ENCODE measurements at regions not wholly inside any gene's neighbourhood (a gene's known extent, or its start where the extent isn't known, plus 50 kb on each side); places are given as distances from the start of the nearest gene placed in this dataset.

DNA sequence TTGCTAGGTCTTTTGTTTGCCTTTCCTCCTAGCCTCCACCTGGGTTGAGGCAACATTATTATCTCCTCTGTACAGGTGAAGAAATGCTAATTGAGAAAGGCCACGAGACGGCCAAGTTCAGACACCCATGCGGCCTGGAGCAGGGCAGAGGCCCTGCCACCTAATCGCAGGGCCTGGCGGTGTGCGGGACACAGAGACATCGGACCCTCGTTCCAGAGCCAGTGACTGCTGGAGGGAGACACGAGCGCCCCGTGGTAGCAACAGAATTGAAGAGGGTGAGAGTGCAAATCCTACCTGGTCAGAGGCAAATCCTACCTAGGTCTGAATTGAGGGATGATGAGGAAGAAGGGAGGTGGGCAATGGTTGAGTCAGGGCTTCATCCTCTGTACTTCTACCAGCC, 113.8 kb upstream of the MEF2A start:
- H3K36me3 ChIP-seq: no peaks in the 10 kb centered on the region
- WGBS, 2 donors (ENCODE audit: low coverage in 1 of 2): 91 to 100% methylated on average over 5 to 11 of the region's 11 CpGs
- no peaks in the 10 kb centered on the region for H3K9me3 ChIP-seq
- peak overlapping the region in 3 of 4 donors; percentile 86 to 90 (median 87) for H3K27ac ChIP-seq
- no peak for ATAC-seq
- H3K4me3 ChIP-seq: no peak overlapping the region
- TF ChIP-seq POLR2AphosphoS5 (IDR thresholded peaks at IDR 0.05) (no peak), EP300 (IDR thresholded peaks at IDR 0.05) (no peak), POLR2A (IDR thresholded peaks at IDR 0.05) (no peak)
- TF ChIP-seq, protein P1, sequence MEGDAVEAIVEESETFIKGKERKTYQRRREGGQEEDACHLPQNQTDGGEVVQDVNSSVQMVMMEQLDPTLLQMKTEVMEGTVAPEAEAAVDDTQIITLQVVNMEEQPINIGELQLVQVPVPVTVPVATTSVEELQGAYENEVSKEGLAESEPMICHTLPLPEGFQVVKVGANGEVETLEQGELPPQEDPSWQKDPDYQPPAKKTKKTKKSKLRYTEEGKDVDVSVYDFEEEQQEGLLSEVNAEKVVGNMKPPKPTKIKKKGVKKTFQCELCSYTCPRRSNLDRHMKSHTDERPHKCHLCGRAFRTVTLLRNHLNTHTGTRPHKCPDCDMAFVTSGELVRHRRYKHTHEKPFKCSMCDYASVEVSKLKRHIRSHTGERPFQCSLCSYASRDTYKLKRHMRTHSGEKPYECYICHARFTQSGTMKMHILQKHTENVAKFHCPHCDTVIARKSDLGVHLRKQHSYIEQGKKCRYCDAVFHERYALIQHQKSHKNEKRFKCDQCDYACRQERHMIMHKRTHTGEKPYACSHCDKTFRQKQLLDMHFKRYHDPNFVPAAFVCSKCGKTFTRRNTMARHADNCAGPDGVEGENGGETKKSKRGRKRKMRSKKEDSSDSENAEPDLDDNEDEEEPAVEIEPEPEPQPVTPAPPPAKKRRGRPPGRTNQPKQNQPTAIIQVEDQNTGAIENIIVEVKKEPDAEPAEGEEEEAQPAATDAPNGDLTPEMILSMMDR (IDR thresholded peaks at IDR 0.05): no peak
- no peaks in the 10 kb centered on the region for H3K27me3 ChIP-seq
- peaks cover 0 to 73% (median 37%) of the 10 kb centered on the region in 3 donors for H3K4me1 ChIP-seq

DNA sequence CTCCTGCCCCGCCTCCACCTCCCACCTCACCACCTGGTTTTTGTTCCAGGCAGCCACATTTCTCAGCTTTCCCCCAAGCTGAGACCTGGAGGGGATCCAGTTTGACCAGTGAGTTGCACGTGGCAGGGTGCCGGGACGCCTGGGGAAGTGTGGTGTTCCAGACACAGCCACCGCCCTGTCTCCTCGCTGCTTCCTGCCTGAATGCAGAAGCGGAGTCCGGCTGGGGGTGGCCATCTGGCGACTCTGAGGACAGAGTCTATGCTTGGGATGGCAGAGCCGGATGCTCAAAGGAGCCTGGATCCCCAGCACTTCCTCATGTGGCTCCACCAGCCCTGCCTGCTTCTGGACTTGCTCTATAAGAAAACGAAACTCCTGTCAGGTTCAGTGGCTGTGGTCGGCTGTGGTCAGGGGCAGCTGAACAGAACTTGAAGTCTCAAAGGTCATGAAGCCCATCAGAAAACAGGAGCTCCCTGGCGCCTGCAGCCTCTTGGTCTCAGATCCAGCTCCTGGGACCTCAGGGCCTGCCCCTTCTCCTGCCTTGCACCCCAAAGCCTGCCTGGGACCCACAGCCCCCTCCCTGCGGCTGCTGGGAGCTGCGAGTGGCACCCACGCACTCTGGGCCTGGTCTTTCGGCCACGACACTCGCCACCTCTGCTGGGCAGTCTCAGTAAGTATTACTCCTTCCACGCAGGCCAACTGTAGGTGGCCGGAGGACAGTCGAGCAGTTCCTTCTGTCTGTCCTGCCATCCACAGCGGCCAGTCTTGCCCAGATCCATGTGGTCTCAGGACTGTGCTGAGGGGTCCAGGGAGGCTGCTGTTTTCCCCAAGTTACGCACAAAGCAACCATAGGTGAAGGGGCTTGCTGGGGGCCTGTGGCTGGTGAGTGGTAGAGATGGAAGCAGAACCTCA, 112.8 kb upstream of the MEF2A start:
- TF ChIP-seq EP300 (IDR thresholded peaks at IDR 0.05): no peak
- TF ChIP-seq, protein P1 (IDR thresholded peaks at IDR 0.05): no peak
- peak in 1 of 2 donors; percentile 14 for TF ChIP-seq POLR2A (IDR thresholded peaks at IDR 0.05)
- TF ChIP-seq POLR2AphosphoS5 (IDR thresholded peaks at IDR 0.05): peak; percentile 72
- Histone ChIP-seq H3K27me3 (no peaks in the 10 kb centered on the region), H3K27ac (peak overlapping the region; percentile 16 to 90 (median 86)), H3K4me3 (peak overlapping the region in 1 of 2 donors; percentile 21), H3K36me3 (no peaks in the 10 kb centered on the region), H3K4me1 (peaks cover 0 to 63% (median 37%) of the 10 kb centered on the region in 3 donors), H3K9me3 (no peaks in the 10 kb centered on the region)
- WGBS, 2 donors (ENCODE audit: low coverage in 1 of 2): 51% methylated on average over 6 of the region's 24 CpGs; no CpG with 5 or more reads in 1 of the 2 donors
- peak; percentile 70 for ATAC-seq

GRCh38 chr15:99453637-99454030, 112.2 kb upstream of the MEF2A start:
- H3K27ac ChIP-seq: peak overlapping the region in 3 of 4 donors; percentile 86 to 90 (median 87)
- H3K4me1 ChIP-seq: peaks cover 0 to 57% (median 37%) of the 10 kb centered on the region in 3 donors
- no peaks in the 10 kb centered on the region for H3K36me3 ChIP-seq
- H3K9me3 ChIP-seq: no peaks in the 10 kb centered on the region
- no peak overlapping the region for H3K4me3 ChIP-seq
- H3K27me3 ChIP-seq: no peaks in the 10 kb centered on the region
- WGBS, 2 donors (ENCODE audit: low coverage in 1 of 2): 80% methylated on average over 1 of the region's 6 CpGs; no CpG with 5 or more reads in 1 of the 2 donors
- no peak for TF ChIP-seq EP300 (IDR thresholded peaks at IDR 0.05)
- TF ChIP-seq POLR2AphosphoS5 (IDR thresholded peaks at IDR 0.05): no peak
- TF ChIP-seq, protein P1 (IDR thresholded peaks at IDR 0.05): no peak
- TF ChIP-seq POLR2A (IDR thresholded peaks at IDR 0.05): no peak
- no peak for ATAC-seq

DNA sequence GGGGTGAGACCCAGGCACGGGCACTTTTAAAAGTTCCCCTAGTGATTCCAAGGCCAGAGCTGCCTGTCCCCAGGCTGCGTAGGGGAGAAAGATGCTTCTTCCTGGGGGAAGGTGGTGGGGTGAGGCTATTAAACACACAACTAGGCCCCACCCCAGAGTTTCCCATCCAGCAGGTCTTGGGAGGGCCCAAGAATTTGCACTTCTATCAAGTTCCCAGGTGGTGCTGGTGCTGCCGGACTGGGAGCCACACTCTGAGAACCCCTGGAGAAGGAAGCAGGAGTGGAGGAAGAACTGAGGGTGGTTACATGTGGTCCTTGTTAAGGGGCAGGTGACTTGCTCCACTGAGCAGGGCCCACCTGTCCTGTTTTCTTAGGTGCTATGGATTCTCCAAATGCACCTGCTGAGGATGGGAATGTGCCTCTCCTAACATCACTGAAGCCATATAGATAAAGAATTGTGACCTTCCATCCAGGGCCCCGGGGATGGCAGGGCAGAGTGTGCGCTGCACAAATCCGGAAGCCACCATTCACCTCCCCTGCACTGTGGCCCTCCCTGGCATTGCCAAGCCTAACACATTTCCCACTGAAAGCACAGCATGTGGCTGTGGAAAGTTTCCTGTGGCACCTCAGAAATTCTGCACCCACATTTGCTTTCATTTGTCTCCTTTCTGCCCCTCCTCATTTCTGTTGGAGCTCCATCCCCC, 111.5 kb upstream of the MEF2A start:
- H3K27me3 ChIP-seq: no peaks in the 10 kb centered on the region
- no peak overlapping the region for H3K4me3 ChIP-seq
- TF ChIP-seq POLR2A (IDR thresholded peaks at IDR 0.05) (no peak), POLR2AphosphoS5 (IDR thresholded peaks at IDR 0.05) (no peak), EP300 (IDR thresholded peaks at IDR 0.05) (no peak)
- TF ChIP-seq, protein P1 (IDR thresholded peaks at IDR 0.05): no peak
- no peaks in the 10 kb centered on the region for H3K9me3 ChIP-seq
- 77 to 90% methylated on average over 3 to 4 of the region's 6 CpGs for WGBS, 2 donors (ENCODE audit: low coverage in 1 of 2)
- no peak for ATAC-seq
- peaks cover 0 to 53% (median 37%) of the 10 kb centered on the region in 3 donors for H3K4me1 ChIP-seq
- H3K27ac ChIP-seq: peak overlapping the region; percentile 10 to 90 (median 86)
- H3K36me3 ChIP-seq: no peaks in the 10 kb centered on the region

Measured in gastroesophageal sphincter (tissue), 4 donors.